ENCODE measurements at regions not wholly inside any gene's neighbourhood (a gene's known extent, or its start where the extent isn't known, plus 50 kb on each side); places are given as distances from the start of the nearest gene placed in this dataset.

DNA sequence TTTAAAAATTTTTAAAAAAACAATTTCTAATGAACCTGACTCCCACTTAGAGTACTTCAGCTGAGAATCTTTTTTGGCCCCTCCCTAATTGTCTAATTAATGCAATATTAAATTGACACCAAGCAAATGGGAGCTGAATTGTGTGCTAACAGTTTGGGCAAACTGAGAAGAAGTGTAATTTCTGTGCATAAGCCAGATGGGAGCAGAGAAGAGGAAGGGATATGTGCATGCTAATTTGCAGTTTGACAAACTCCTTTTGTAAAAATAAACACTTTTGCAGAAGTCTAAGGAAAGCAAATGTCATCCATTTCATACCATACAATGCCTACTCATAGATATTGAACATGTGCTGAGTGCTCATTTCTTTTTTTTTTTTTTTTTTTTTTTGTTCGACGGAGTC, 332.0 kb downstream of the CYRIA start:
- no peak for DNase-seq (ENCODE audit: low read depth)

GRCh38 chr2:16332681-16333557, 332.7 kb downstream of the CYRIA start:
- DNase-seq (ENCODE audit: low read depth): no peak

DNA sequence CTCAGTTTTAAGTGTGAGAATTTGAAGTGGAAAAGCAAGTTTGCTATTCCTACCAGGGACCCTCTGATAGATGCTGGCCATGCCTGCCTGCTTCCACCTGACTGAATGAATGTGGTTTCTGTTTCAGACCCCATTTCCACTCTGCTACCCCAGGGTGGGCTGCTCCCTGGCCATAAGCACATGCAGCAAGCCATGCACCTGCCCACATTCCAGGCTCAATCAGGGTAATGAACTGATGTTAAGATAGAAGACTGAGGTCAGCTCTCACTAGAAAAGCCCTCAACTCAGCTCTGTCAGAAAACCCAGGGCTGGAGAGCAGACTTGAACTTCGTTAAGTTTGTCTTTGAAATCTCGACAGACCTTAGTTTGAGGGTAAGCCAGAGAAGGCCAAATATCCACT, 333.9 kb downstream of the CYRIA start:
- DNase-seq (ENCODE audit: low read depth): no peak

- no peak for DNase-seq (ENCODE audit: low read depth)
These were observed 334.7 kb downstream of the CYRIA start for GRCh38 chr2:16330982-16331381.

- DNase-seq (ENCODE audit: low read depth): no peak
These were observed 335.1 kb downstream of the CYRIA start for GRCh38 chr2:16330571-16330970.

DNA sequence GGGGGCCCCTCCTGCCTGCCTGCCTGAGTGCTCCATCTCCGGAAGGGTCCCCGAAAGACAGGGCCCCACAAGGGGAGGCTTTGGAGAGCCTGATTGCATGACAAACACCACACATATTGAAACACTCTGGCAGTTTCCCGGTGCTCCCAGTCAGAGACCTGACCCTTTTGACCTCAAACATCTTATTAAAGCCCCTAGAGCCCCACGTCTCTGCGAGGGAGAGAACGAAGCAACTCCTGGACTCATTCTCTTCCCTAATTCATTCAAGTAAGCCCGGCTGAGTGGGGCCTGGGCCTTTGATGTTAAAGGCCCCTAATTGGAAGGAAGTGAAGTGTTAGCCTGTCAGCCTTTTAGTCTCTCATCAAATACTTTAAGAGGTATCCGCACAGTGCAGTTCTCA, 335.6 kb downstream of the CYRIA start:
- DNase-seq (ENCODE audit: low read depth): no peak

DNA sequence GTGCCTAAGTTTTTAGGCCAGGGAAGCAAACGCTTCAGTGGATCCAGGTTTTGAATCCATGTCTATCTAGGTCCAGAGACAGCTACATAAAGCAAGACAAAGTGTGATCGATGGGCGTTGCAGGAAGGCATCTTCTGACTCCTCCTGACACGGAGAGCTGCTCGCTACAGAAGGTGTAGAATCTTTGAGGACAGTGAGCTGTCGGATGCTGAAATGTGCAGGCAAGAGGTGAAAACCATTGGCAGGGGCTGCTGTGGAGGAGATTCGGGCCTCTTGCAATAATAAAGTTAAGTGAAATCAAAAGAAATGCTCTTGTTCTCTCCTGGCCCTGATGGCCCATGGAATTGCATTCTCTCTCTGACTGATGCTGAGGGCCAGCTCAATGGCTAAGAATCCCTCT, 336.2 kb downstream of the CYRIA start:
- DNase-seq (ENCODE audit: low read depth): no peak

GRCh38 chr2:16328521-16329190, 337.0 kb downstream of the CYRIA start:
- DNase-seq (ENCODE audit: low read depth): no peak

DNA sequence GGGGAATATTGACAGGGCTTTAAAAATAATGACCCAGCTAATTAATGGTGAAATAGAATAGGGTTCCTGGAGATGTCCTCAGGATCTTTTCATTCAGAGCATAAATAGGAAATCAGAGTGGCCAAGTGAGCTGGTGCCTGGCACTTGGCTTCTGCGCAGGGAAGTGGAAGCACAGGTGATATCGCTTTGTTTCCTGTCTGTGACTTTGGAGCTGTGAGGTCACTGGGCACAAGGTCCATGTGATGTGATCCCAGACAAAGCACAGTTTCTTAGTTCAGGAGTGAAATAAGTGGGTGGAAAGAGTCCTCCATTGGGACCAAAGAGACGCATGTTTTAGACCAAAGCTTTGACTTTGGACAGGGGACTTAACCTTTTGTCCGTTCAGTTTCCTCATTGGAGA, 338.3 kb downstream of the CYRIA start:
- DNase-seq (ENCODE audit: low read depth): no peak

GRCh38 chr2:16326711-16327300, 338.8 kb downstream of the CYRIA start:
- DNase-seq (ENCODE audit: low read depth): no peak

GRCh38 chr2:16325976-16326510, 339.6 kb downstream of the CYRIA start:
- no peak for DNase-seq (ENCODE audit: low read depth)

- no peak for DNase-seq (ENCODE audit: low read depth)
These were observed 340.3 kb downstream of the CYRIA start for GRCh38 chr2:16325016-16325975.

GRCh38 chr2:16324544-16324937, 341.1 kb downstream of the CYRIA start:
- no peak for DNase-seq (ENCODE audit: low read depth)

DNA sequence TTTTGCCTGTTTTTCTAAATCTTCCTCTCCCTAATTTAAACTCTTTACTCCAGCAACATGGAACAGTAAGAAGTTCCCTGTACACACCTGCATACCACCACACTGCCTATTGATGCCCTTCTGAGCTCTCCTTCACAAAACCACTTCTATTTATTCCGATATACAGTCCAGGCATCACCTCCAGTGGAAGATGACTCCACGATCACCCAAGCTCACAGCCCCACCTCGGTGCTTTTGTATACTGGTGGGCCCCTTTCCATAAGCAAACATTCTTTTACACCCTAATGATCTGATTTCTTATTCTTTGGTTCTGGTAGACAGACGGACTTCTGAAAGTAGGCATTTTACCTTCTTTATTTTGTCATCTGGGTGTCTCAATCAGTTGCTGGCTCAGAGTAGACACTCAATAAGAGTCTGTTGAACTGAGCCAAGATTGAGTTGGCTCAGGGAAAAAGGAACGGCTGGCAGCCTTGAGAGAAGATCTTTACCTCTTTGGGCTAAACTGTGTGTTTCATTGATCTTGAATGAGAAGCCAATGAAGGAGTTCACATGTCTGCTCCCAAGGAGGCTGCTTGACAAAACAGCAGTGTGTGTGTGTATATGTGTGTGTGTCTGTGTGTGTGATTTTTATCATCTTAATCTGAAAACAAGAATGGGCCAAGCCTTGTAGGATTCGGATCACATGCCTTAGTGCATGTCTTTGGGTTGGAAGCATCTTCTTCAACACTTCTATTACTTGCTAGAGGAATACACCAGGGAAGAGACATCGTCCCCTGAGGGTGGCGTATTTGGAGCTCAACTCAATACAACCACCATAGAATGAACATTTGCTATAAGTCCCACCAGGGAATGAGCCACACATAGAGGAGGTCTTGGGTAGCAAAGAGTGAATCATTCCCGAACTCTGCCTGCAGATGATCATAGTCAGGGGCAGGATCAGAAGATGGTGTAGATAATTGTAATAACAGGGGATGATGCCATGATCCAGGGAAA, 341.8 kb downstream of the CYRIA start:
- no peak for DNase-seq (ENCODE audit: low read depth)

- no peak for DNase-seq (ENCODE audit: low read depth)
These were observed 342.5 kb downstream of the CYRIA start for GRCh38 chr2:16323126-16323520.

GRCh38 chr2:16322308-16323125, 343.1 kb downstream of the CYRIA start:
- no peak for DNase-seq (ENCODE audit: low read depth)

- DNase-seq (ENCODE audit: low read depth): no peak
These were observed 343.8 kb downstream of the CYRIA start for GRCh38 chr2:16321872-16322271.

DNA sequence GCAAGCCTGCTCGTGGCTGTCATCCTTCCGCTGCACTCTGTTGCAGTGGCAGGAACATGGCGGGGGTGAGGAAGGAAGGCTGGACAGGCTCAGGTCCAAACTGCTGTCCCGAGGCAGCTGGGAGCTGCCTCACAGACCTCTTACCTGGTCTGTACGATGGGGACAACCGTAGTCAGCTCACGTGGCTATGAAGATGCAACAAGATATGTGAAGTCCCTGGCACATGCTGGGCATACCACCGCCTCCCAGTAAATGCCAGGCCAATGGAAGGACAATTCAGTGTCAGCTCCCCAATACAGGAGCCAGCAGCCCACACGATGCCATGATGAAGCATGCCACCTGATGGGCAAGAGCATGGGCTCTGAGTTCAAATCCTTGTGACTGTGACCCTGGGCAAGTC, 344.4 kb downstream of the CYRIA start:
- no peak for DNase-seq (ENCODE audit: low read depth)

GRCh38 chr2:16320716-16321115, 344.9 kb downstream of the CYRIA start:
- no peak for DNase-seq (ENCODE audit: low read depth)

Data from stimulated activated CD8-positive, alpha-beta memory T cell treated with anti-CD3 and anti-CD28 coated beads, Interleukin-15, amount 100 ng/mL, for 1 hour (primary cell).